NT2/D1 (cell line): ENCODE measurements at regions not wholly inside any gene's neighbourhood (a gene's known extent, or its start where the extent isn't known, plus 50 kb on each side); places are given as distances from the start of the nearest gene placed in this dataset.

ENCODE experiments used
- SUZ12 ChIP-seq: IDR thresholded peaks from 2 replicates; pipeline ENCODE4 v1.6.1; 2011; ENCODE audit not compliant: insufficient read length, insufficient read depth; ENCODE audit errors: extremely low read depth
- YY1 ChIP-seq: IDR thresholded peaks from 2 replicates; pipeline ENCODE4 v1.6.1; 2011; ENCODE audit not compliant: insufficient read length, insufficient read depth
- ZNF274 ChIP-seq: IDR thresholded peaks from 2 replicates; pipeline ENCODE4 v1.6.1; 2011; ENCODE audit warnings: mild to moderate bottlenecking, low read depth, low read length

- TF ChIP-seq SUZ12 (no peak), ZNF274 (no peak), YY1 (no peak)
These were observed 167.4 kb downstream of the FBXO8 start for GRCh38 chr4:174116021-174116420.
